ENCODE measurements at regions not wholly inside any gene's neighbourhood (a gene's known extent, or its start where the extent isn't known, plus 50 kb on each side); places are given as distances from the start of the nearest gene placed in this dataset.

GRCh38 chr2:5982903-5983265 is 290.7 kb downstream of the SOX11 start:
- Histone ChIP-seq H4K20me1 (ENCODE audit: insufficient read depth, poor library complexity, severe bottlenecking) (no peaks in the 10 kb centered on the region), H3K9me2 (replicated peaks; ENCODE audit: insufficient read depth) (no peaks in the 10 kb centered on the region), H3K4me2 (peak overlapping the region; percentile 74), H3K4me1 (ENCODE audit: insufficient read depth) (peaks cover 6% of the 10 kb centered on the region), H2AFZ (no peak overlapping the region), H3K27ac (no peak overlapping the region), H3K36me3 (replicated peaks; ENCODE audit: insufficient read depth, low read depth) (no peaks in the 10 kb centered on the region), H3K9me3 (ENCODE audit: low read depth) (no peaks in the 10 kb centered on the region), H3K4me3 (no peak overlapping the region), H3K79me2 (no peaks in the 10 kb centered on the region), H3K27me3 (peaks cover 11% of the 10 kb centered on the region)
- WGBS (ENCODE audit: low lambda C conversion rate, missing lambda C conversion rate) = 83% methylated on average over 11 of the region's 11 CpGs
- no peak for TF ChIP-seq EZH2 (IDR thresholded peaks at IDR 0.05; ENCODE audit: borderline replicate concordance)
- no peak for TF ChIP-seq CTCF (IDR thresholded peaks at IDR 0.05; ENCODE audit: poor library complexity)
- no peak for TF ChIP-seq EZH2phosphoT487 (IDR thresholded peaks at IDR 0.05; ENCODE audit: low read depth, severe bottlenecking, unreplicated experiment)
- no peak for DNase-seq (ENCODE audit: low spot score)

GRCh38 chr2:5983511-5984272 is 291.5 kb downstream of the SOX11 start:
- no peaks in the 10 kb centered on the region for H3K9me3 ChIP-seq (ENCODE audit: low read depth)
- no peaks in the 10 kb centered on the region for H3K36me3 ChIP-seq (replicated peaks; ENCODE audit: insufficient read depth, low read depth)
- H3K4me1 ChIP-seq (ENCODE audit: insufficient read depth) = peaks cover 6% of the 10 kb centered on the region
- no peak overlapping the region for H2AFZ ChIP-seq
- H4K20me1 ChIP-seq (ENCODE audit: insufficient read depth, poor library complexity, severe bottlenecking) = no peaks in the 10 kb centered on the region
- WGBS (ENCODE audit: low lambda C conversion rate, missing lambda C conversion rate) = 77% methylated on average over 13 of the region's 13 CpGs
- H3K9me2 ChIP-seq (replicated peaks; ENCODE audit: insufficient read depth) = no peaks in the 10 kb centered on the region
- H3K4me3 ChIP-seq = no peak overlapping the region
- no peaks in the 10 kb centered on the region for H3K79me2 ChIP-seq
- DNase-seq (ENCODE audit: low spot score) = no peak
- no peak overlapping the region for H3K4me2 ChIP-seq
- peaks cover 11% of the 10 kb centered on the region for H3K27me3 ChIP-seq
- H3K27ac ChIP-seq = no peak overlapping the region
- no peak for TF ChIP-seq EZH2 (IDR thresholded peaks at IDR 0.05; ENCODE audit: borderline replicate concordance)
- no peak for TF ChIP-seq EZH2phosphoT487 (IDR thresholded peaks at IDR 0.05; ENCODE audit: low read depth, severe bottlenecking, unreplicated experiment)
- no peak for TF ChIP-seq CTCF (IDR thresholded peaks at IDR 0.05; ENCODE audit: poor library complexity)

- Histone ChIP-seq H3K4me1 (ENCODE audit: insufficient read depth) (peaks cover 6% of the 10 kb centered on the region), H3K79me2 (no peaks in the 10 kb centered on the region), H3K4me2 (no peak overlapping the region), H3K27me3 (peaks cover 11% of the 10 kb centered on the region), H3K4me3 (no peak overlapping the region), H2AFZ (no peak overlapping the region), H4K20me1 (ENCODE audit: insufficient read depth, poor library complexity, severe bottlenecking) (no peaks in the 10 kb centered on the region), H3K36me3 (replicated peaks; ENCODE audit: insufficient read depth, low read depth) (no peaks in the 10 kb centered on the region), H3K9me2 (replicated peaks; ENCODE audit: insufficient read depth) (no peaks in the 10 kb centered on the region), H3K9me3 (ENCODE audit: low read depth) (no peaks in the 10 kb centered on the region), H3K27ac (no peak overlapping the region)
- TF ChIP-seq EZH2phosphoT487 (IDR thresholded peaks at IDR 0.05; ENCODE audit: low read depth, severe bottlenecking, unreplicated experiment) (no peak), EZH2 (IDR thresholded peaks at IDR 0.05; ENCODE audit: borderline replicate concordance) (no peak), CTCF (IDR thresholded peaks at IDR 0.05; ENCODE audit: poor library complexity) (no peak)
- no peak for DNase-seq (ENCODE audit: low spot score)
- 76% methylated on average over 2 of the region's 2 CpGs for WGBS (ENCODE audit: low lambda C conversion rate, missing lambda C conversion rate)
Observed at GRCh38 chr2:5984273-5984655, 292.1 kb downstream of the SOX11 start.

All from hepatocyte (in vitro differentiated cells).